Right lobe of liver (tissue), 4 donors: ENCODE measurements at regions not wholly inside any gene's neighbourhood (a gene's known extent, or its start where the extent isn't known, plus 50 kb on each side); places are given as distances from the start of the nearest gene placed in this dataset.

Source experiments
- POLR2A ChIP-seq: fragments of 450-650 bp; IDR thresholded peaks from one replicate; pipeline ENCODE4 v1.6.1; 2017; ENCODE audit warnings: antibody characterized with exemption, mild to moderate bottlenecking
- TF ChIP-seq, protein P1 (sequence below), 4 donors: fragments of 200-600 bp in 3 of 4; fragments of 450-650 bp in 1 of 4; IDR thresholded peaks; one replicate each; pipeline versions ENCODE4 v1.5.1 to v1.8.0; 2016 to 2022; ENCODE audit warnings: antibody characterized with exemption in 4 of 4, mild to moderate bottlenecking in 2 of 4
- donor health status: DM: no; HTN: no; CAD: no.
- donor health status: DM: no; HTN: no; CAD: no.
- donor health status: DM: no; HTN: yes; CAD: no.

DNA sequence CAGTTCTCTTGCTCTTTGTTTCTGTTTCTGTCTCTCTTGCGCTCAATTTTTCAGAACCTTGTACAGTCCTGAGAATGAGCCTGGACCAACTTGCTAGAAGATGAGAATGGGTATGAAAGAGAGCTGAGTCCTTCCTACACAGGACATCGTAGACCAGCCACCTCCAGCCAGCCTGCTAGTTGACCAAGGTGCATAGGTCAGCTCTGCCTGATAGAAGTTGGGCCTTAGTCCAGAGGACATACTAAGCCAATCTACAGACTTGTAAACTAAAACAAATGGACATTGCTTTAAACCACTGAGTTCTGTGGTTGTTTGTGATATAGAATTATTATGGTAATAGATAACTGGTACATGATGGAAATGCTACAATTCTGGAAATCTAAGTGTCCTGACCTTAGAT, 236.4 kb upstream of the ZFP64 start:
- TF ChIP-seq, protein P1, sequence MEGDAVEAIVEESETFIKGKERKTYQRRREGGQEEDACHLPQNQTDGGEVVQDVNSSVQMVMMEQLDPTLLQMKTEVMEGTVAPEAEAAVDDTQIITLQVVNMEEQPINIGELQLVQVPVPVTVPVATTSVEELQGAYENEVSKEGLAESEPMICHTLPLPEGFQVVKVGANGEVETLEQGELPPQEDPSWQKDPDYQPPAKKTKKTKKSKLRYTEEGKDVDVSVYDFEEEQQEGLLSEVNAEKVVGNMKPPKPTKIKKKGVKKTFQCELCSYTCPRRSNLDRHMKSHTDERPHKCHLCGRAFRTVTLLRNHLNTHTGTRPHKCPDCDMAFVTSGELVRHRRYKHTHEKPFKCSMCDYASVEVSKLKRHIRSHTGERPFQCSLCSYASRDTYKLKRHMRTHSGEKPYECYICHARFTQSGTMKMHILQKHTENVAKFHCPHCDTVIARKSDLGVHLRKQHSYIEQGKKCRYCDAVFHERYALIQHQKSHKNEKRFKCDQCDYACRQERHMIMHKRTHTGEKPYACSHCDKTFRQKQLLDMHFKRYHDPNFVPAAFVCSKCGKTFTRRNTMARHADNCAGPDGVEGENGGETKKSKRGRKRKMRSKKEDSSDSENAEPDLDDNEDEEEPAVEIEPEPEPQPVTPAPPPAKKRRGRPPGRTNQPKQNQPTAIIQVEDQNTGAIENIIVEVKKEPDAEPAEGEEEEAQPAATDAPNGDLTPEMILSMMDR (IDR thresholded peaks at IDR 0.05) = no peak
- no peak for TF ChIP-seq POLR2A
